MM.1S (cell line): ENCODE measurements at regions not wholly inside any gene's neighbourhood (a gene's known extent, or its start where the extent isn't known, plus 50 kb on each side); places are given as distances from the start of the nearest gene placed in this dataset.

ENCODE experiments used
- EZH2 ChIP-seq: fragments of 300-600 bp; sonication (generic); optimal IDR thresholded peaks from 2 replicates; pipeline ENCODE3; 2017; ENCODE audit warnings: low read depth, mild to moderate bottlenecking, antibody characterized with exemption, low read length, mixed read lengths
- TF ChIP-seq, protein P1 (sequence below): fragments of 300-600 bp; sonication (generic); IDR thresholded peaks from 2 replicates; pipeline ENCODE4 v1.5.1; 2016; ENCODE audit warnings: antibody characterized with exemption, low read length, mixed read lengths

GRCh38 chrX:33908074-33908473 is 224.0 kb downstream of the FAM47A start:
- TF ChIP-seq, protein P1, sequence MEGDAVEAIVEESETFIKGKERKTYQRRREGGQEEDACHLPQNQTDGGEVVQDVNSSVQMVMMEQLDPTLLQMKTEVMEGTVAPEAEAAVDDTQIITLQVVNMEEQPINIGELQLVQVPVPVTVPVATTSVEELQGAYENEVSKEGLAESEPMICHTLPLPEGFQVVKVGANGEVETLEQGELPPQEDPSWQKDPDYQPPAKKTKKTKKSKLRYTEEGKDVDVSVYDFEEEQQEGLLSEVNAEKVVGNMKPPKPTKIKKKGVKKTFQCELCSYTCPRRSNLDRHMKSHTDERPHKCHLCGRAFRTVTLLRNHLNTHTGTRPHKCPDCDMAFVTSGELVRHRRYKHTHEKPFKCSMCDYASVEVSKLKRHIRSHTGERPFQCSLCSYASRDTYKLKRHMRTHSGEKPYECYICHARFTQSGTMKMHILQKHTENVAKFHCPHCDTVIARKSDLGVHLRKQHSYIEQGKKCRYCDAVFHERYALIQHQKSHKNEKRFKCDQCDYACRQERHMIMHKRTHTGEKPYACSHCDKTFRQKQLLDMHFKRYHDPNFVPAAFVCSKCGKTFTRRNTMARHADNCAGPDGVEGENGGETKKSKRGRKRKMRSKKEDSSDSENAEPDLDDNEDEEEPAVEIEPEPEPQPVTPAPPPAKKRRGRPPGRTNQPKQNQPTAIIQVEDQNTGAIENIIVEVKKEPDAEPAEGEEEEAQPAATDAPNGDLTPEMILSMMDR, result no peak
- TF ChIP-seq EZH2, result no peak
